Right atrium auricular region (tissue), 2 donors: ENCODE measurements at regions not wholly inside any gene's neighbourhood (a gene's known extent, or its start where the extent isn't known, plus 50 kb on each side); places are given as distances from the start of the nearest gene placed in this dataset.

Experiments
- DNase-seq: peaks from one replicate; pipeline ENCODE4 v3.0.0-alpha.2; 2019; ENCODE audit warnings: low spot score
- H3K27ac ChIP-seq, 2 donors: fragments of 200-600 bp; sonication (generic); 1 replicate in 1 of 2; 2 replicates in 1 of 2; pipeline ENCODE4 v1.5.1; 2016 to 2019
- H3K27me3 ChIP-seq, 2 donors: fragments of 200-600 bp; sonication (generic); one replicate each; pipeline versions ENCODE4 v1.5.1 to v1.6.0; 2017 to 2019
- H3K36me3 ChIP-seq: fragments of 200-600 bp; sonication (generic); one replicate; pipeline ENCODE4 v1.5.1; 2016
- H3K4me1 ChIP-seq, 2 donors: fragments of 200-600 bp; sonication (generic); one replicate each; pipeline versions ENCODE4 v1.5.1 to v1.6.0; 2017 to 2019
- H3K4me3 ChIP-seq, 2 donors: fragments of 200-600 bp; sonication (generic); 1 replicate in 1 of 2; 2 replicates in 1 of 2; pipeline ENCODE4 v1.5.1; 2017 to 2019; ENCODE audit warnings: mild to moderate bottlenecking in 1 of 2, moderate library complexity in 1 of 2
- H3K9me3 ChIP-seq, 2 donors: fragments of 200-600 bp; sonication (generic); one replicate each; pipeline ENCODE4 v1.5.1; 2019
- CTCF ChIP-seq, 2 donors: fragments of 200-600 bp; sonication (generic); IDR thresholded peaks; one replicate each; pipeline ENCODE4 v1.5.1; 2019; ENCODE audit warnings: antibody characterized with exemption in 2 of 2

DNA sequence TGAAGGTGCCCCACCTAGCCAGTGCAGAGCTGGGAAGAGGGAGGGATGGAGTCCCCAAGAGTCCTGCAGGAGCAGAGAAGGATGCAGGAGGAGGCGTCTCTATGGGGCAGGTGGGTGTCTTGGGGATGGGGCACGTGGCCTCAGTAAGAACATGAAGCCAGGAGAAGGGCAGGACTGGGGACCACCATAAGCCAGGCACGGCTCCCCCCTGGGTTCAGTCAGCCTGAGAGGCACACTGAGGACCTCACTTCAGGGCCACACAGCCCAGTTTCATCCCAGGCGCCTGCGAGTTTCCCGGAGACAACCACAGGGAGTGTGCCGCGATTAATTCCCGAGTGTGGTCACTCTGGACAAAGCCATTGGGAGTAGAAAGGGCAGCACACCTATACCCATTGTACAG is 120.3 kb downstream of the GYPC start:
- H3K27me3 ChIP-seq: no peaks in the 10 kb centered on the region
- no peak for TF ChIP-seq CTCF (IDR thresholded peaks at IDR 0.05)
- H3K27ac ChIP-seq: peak overlapping the region in 1 of 2 donors; percentile 70
- peak overlapping the region; percentile 39 to 63 for H3K4me3 ChIP-seq
- H3K36me3 ChIP-seq: no peaks in the 10 kb centered on the region
- no peaks in the 10 kb centered on the region for H3K9me3 ChIP-seq
- peaks cover 0 to 6% of the 10 kb centered on the region in 2 donors for H3K4me1 ChIP-seq
- DNase-seq: no peak

GRCh38 chr2:126776692-126777619 is 121.0 kb downstream of the GYPC start:
- Histone ChIP-seq H3K4me1 (peaks cover 0 to 6% of the 10 kb centered on the region in 2 donors), H3K27ac (peak overlapping the region; percentile 62 to 70), H3K27me3 (no peaks in the 10 kb centered on the region), H3K9me3 (no peaks in the 10 kb centered on the region), H3K36me3 (no peaks in the 10 kb centered on the region), H3K4me3 (peak overlapping the region; percentile 39 to 63)
- TF ChIP-seq CTCF (IDR thresholded peaks at IDR 0.05): peak; percentile 68 to 93
- peak; percentile 84 for DNase-seq

GRCh38 chr2:126777620-126777978 is 121.1 kb upstream of the TEX51 start:
- peak in 1 of 2 donors; percentile 15 for TF ChIP-seq CTCF (IDR thresholded peaks at IDR 0.05)
- Histone ChIP-seq H3K4me1 (peaks cover 0 to 6% of the 10 kb centered on the region in 2 donors), H3K4me3 (peak overlapping the region in 1 of 2 donors; percentile 63), H3K27ac (no peak overlapping the region), H3K9me3 (no peaks in the 10 kb centered on the region), H3K36me3 (no peaks in the 10 kb centered on the region), H3K27me3 (no peaks in the 10 kb centered on the region)
- DNase-seq: no peak

GRCh38 chr2:126778561-126779501 is 119.9 kb upstream of the TEX51 start:
- Histone ChIP-seq H3K4me1 (peaks cover 0 to 6% of the 10 kb centered on the region in 2 donors), H3K27ac (no peak overlapping the region), H3K4me3 (no peak overlapping the region), H3K9me3 (no peaks in the 10 kb centered on the region), H3K27me3 (no peaks in the 10 kb centered on the region), H3K36me3 (no peaks in the 10 kb centered on the region)
- no peak for DNase-seq
- no peak for TF ChIP-seq CTCF (IDR thresholded peaks at IDR 0.05)

DNA sequence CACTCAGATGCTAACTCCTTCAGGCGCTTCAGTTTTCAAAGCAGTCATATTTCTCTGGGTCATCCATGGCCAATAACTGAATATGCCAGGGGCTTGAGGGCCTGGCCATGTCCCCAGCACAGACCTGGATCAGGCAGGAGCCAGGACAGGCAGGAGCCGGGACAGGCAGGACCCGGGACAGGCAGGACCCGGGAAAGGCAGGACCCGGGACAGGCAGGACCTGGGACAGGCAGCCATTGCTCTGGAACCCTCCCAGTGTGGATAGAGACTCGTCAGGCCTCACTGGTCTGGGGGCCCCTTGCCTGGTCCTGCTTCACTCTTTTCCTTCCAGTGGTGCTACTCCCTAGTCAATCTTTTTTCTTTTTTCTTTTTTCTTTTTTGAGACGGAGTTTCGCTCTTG is 117.5 kb upstream of the TEX51 start:
- Histone ChIP-seq H3K4me1 (peaks cover 0 to 6% of the 10 kb centered on the region in 2 donors), H3K9me3 (no peaks in the 10 kb centered on the region), H3K36me3 (no peaks in the 10 kb centered on the region), H3K27ac (no peak overlapping the region), H3K4me3 (no peak overlapping the region), H3K27me3 (no peaks in the 10 kb centered on the region)
- TF ChIP-seq CTCF (IDR thresholded peaks at IDR 0.05): no peak
- no peak for DNase-seq
